K562 (cell line): ENCODE measurements at regions not wholly inside any gene's neighbourhood (a gene's known extent, or its start where the extent isn't known, plus 50 kb on each side); places are given as distances from the start of the nearest gene placed in this dataset.

Source experiments
- DPF2 ChIP-seq: fragments of 450-650 bp; IDR thresholded peaks from 2 replicates; pipeline ENCODE4 v1.6.1; 2016
- FOSL1 ChIP-seq: fragments of 200-800 bp; sonication (Bioruptor generic); conservative IDR thresholded peaks from 2 replicates; pipeline ENCODE4 v1.6.1; 2016; ENCODE audit warnings: missing genetic modification characterization, missing compliant biosample characterization
- JUND ChIP-seq, 2 experiments: IDR thresholded peaks; 2 replicates in 1 of 2; 3 replicates in 1 of 2; pipeline ENCODE4 v1.6.1; 2011; ENCODE audit warnings: borderline replicate concordance in 2 of 2, low read depth in 2 of 2, low read length in 2 of 2, improper control_type of control experiment in 1 of 2, missing biosample characterization in 1 of 2, missing genetic modification characterization in 1 of 2, missing genetic modification reagents in 1 of 2
- POLR2H ChIP-seq: IDR thresholded peaks from 2 replicates; pipeline ENCODE4 v1.6.1; 2016; ENCODE audit warnings: missing genetic modification characterization, low read depth, mild to moderate bottlenecking, control low read depth, missing compliant biosample characterization, moderate library complexity
- PTRF ChIP-seq: fragments of 450-650 bp; IDR thresholded peaks from 2 replicates; pipeline ENCODE4 v1.6.1; 2016; ENCODE audit warnings: mild to moderate bottlenecking, missing genetic modification characterization, missing compliant biosample characterization
- SMARCB1 ChIP-seq: IDR thresholded peaks from 2 replicates; pipeline ENCODE4 v1.6.1; 2011; ENCODE audit warnings: improper control_type of control experiment, low read depth; ENCODE audit not compliant: insufficient read length
- SMARCE1 ChIP-seq: fragments of 450-650 bp; IDR thresholded peaks from 2 replicates; pipeline ENCODE4 v1.7.1; 2016; ENCODE audit warnings: mild to moderate bottlenecking
- TCF7 ChIP-seq: sonication (generic); IDR thresholded peaks from 2 replicates; pipeline ENCODE4 v1.6.1; 2016; ENCODE audit warnings: antibody characterized with exemption, borderline replicate concordance
- ZNF766 ChIP-seq: fragments of 200-800 bp; sonication (Bioruptor generic); conservative IDR thresholded peaks from 2 replicates; pipeline ENCODE4 v1.6.1; 2016; ENCODE audit warnings: missing genetic modification characterization, missing compliant biosample characterization
- TF ChIP-seq, protein P1 (sequence below), 2 experiments: fragments of 250-450 bp in 1 of 2; fragments of 450-650 bp in 1 of 2; sonication (Bioruptor Pico) in 1 of 2; IDR thresholded peaks; 2 replicates each; pipeline versions ENCODE4 v1.6.1 to v1.8.0; 2016 to 2021; ENCODE audit warnings: mild to moderate bottlenecking in 2 of 2, moderate library complexity in 2 of 2, missing compliant biosample characterization in 1 of 2, missing genetic modification characterization in 1 of 2
- TF ChIP-seq, protein P2 (sequence below): fragments of 150-350 bp; conservative IDR thresholded peaks from 2 replicates; pipeline ENCODE4 v1.6.1; 2014; ENCODE audit warnings: low read length

DNA sequence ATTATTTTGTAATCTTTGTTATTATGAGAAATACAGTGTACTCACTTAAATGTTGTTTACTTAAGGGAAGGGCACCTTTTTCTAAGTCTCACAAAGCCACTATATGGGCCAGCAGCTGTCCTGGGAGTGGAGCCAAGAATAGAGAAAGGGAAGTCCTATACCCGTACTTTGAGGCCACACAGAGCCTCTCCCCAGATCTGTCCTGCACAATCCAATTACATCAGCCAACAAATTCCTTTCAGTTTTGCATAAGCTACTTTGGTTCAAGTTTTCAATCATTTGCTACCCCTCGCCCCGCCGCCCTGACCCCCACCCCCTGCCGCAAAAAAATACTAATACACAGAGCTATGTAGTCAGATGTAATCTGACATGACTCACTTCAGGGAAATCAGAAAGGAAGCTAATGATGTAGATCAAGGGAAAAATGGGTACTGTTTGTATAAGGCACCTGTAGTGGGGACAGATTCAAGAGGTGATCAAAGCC, 297.4 kb upstream of the NEBL start (continued):
- TF ChIP-seq POLR2H (tag) = peak; percentile 21; the same call in 1 of the 2 replicates
- no peak for TF ChIP-seq JUND (IDR thresholded peaks at IDR 0.05; ENCODE audit: borderline replicate concordance, low read depth, low read length)
- TF ChIP-seq JUND (tag; IDR thresholded peaks at IDR 0.05; ENCODE audit: borderline replicate concordance, low read depth, low read length) = peak; percentile 8; the same call in 1 of the 3 replicates
- TF ChIP-seq TCF7 = no peak
- TF ChIP-seq SMARCE1 = peak; percentile 11; the same call in 1 of the 2 replicates
- TF ChIP-seq, protein P1, sequence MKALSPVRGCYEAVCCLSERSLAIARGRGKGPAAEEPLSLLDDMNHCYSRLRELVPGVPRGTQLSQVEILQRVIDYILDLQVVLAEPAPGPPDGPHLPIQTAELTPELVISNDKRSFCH (CRISPR knock-in tag; IDR thresholded peaks at IDR 0.05) = no peak
- TF ChIP-seq, protein P1 (tag; IDR thresholded peaks at IDR 0.05) = no peak
- no peak for TF ChIP-seq PTRF (tag)
- TF ChIP-seq SMARCB1 = no peak
- TF ChIP-seq, protein P2, sequence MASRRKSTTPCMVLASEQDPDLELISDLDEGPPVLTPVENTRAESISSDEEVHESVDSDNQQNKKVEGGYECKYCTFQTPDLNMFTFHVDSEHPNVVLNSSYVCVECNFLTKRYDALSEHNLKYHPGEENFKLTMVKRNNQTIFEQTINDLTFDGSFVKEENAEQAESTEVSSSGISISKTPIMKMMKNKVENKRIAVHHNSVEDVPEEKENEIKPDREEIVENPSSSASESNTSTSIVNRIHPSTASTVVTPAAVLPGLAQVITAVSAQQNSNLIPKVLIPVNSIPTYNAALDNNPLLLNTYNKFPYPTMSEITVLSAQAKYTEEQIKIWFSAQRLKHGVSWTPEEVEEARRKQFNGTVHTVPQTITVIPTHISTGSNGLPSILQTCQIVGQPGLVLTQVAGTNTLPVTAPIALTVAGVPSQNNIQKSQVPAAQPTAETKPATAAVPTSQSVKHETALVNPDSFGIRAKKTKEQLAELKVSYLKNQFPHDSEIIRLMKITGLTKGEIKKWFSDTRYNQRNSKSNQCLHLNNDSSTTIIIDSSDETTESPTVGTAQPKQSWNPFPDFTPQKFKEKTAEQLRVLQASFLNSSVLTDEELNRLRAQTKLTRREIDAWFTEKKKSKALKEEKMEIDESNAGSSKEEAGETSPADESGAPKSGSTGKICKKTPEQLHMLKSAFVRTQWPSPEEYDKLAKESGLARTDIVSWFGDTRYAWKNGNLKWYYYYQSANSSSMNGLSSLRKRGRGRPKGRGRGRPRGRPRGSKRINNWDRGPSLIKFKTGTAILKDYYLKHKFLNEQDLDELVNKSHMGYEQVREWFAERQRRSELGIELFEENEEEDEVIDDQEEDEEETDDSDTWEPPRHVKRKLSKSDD = no peak
- peak; percentile 79 for TF ChIP-seq FOSL1
- peak; percentile 61; the same call in 1 of the 2 replicates for TF ChIP-seq DPF2
- 0 out of 2 replicates have a peak, but pooled peaks have one; percentile 48 for TF ChIP-seq ZNF766 (CRISPR knock-in tag)
